A673 (cell line): ENCODE measurements at regions not wholly inside any gene's neighbourhood (a gene's known extent, or its start where the extent isn't known, plus 50 kb on each side); places are given as distances from the start of the nearest gene placed in this dataset.

Source experiments
- BruUV-seq: library from RNA; stranded (reverse); fragments of 400-500 nt; replicated peaks from 2 replicates; lab custom pipeline; 2021; lab: Mats Ljungman, UMichigan
- CTCF ChIA-PET: fragments of 300-600 bp; sonication (Branson Sonifier 250); formaldehyde crosslinking; loops from one replicate; lab custom pipeline; 2022; ENCODE audit warnings: antibody characterized with exemption; lab: Charles Lee
- POLR2A ChIA-PET: fragments of 300-600 bp; sonication (Branson Sonifier 250); formaldehyde crosslinking; loops from one replicate; lab custom pipeline; 2022; ENCODE audit warnings: antibody characterized with exemption; ENCODE audit not compliant: low non-redundant PET; lab: Charles Lee
- DNase-seq: peaks from one replicate; pipeline ENCODE4 v3.0.0-alpha.2; 2015; ENCODE audit warnings: low spot score
- H3K27ac ChIP-seq: fragments of 200-600 bp; sonication (generic); 2 replicates; pipeline ENCODE4 v1.5.1; 2016; ENCODE audit warnings: mixed run types, low read depth, mild to moderate bottlenecking, mixed read lengths, antibody characterized with exemption, low read length; ENCODE audit not compliant: poor library complexity, severe bottlenecking
- H3K27me3 ChIP-seq: fragments of 200-600 bp; sonication (generic); replicated peaks from 2 replicates; pipeline ENCODE4 v1.6.1; 2017; ENCODE audit warnings: mixed run types, low read depth, mild to moderate bottlenecking, mixed read lengths, antibody characterized with exemption, low read length; ENCODE audit not compliant: insufficient read depth, poor library complexity
- H3K36me3 ChIP-seq: fragments of 200-600 bp; sonication (generic); 2 replicates; pipeline ENCODE4 v1.6.1; 2016; ENCODE audit warnings: mixed run types, mild to moderate bottlenecking, mixed read lengths, antibody characterized with exemption, low read length; ENCODE audit not compliant: insufficient read depth, poor library complexity, severe bottlenecking
- H3K4me1 ChIP-seq: fragments of 200-600 bp; sonication (generic); 2 replicates; pipeline ENCODE4 v1.6.1; 2017; ENCODE audit warnings: mixed run types, mild to moderate bottlenecking, mixed read lengths, antibody characterized with exemption, low read length; ENCODE audit not compliant: insufficient read depth, poor library complexity, severe bottlenecking
- H3K4me3 ChIP-seq: fragments of 200-600 bp; sonication (generic); 2 replicates; pipeline ENCODE4 v1.5.1; 2016; ENCODE audit warnings: low read depth, mixed run types, mild to moderate bottlenecking, mixed read lengths, low read length; ENCODE audit not compliant: poor library complexity, severe bottlenecking
- H3K9me3 ChIP-seq: fragments of 200-600 bp; sonication (generic); 2 replicates; pipeline ENCODE4 v1.6.1; 2016; ENCODE audit warnings: mixed run types, low read depth, mild to moderate bottlenecking, mixed read lengths, antibody characterized with exemption, low read length; ENCODE audit not compliant: poor library complexity, severe bottlenecking
- CTCF ChIP-seq: fragments of 300-800, 200-600 bp; sonication (generic); conservative IDR thresholded peaks from 2 replicates; pipeline ENCODE4 v1.5.1; 2017; ENCODE audit warnings: low read depth, mild to moderate bottlenecking, antibody characterized with exemption, low read length, moderate library complexity, mixed read lengths
- EZH2 ChIP-seq: fragments of 200-600 bp; sonication (generic); IDR thresholded peaks from 2 replicates; pipeline ENCODE4 v1.6.1; 2017; ENCODE audit warnings: borderline replicate concordance, low read depth, mild to moderate bottlenecking, mixed read lengths, antibody characterized with exemption, low read length; ENCODE audit not compliant: poor library complexity, severe bottlenecking
- intact Hi-C: fragments of 100-400 bp; cut with micrococcal nuclease; formaldehyde crosslinking; loops from one replicate; pipeline ENCODE4 v1.10.0; 2022; ENCODE audit not compliant: unreplicated experiment

GRCh38 chr14:22434901-22435550 lies 154.0 kb downstream of the DAD1 start:
- peak; percentile 36 for DNase-seq
- TF ChIP-seq CTCF, result no peak
- no peak for TF ChIP-seq EZH2
- Histone ChIP-seq H3K27ac (peak overlapping the region; percentile 97), H3K4me3 (no peak overlapping the region), H3K4me1 (peaks cover 68% of the 10 kb centered on the region), H3K9me3 (no peaks in the 10 kb centered on the region), H3K36me3 (no peaks in the 10 kb centered on the region), H3K27me3 (no peaks in the 10 kb centered on the region)
- no TSS peak for BruUV-seq
- ChIA-PET POLR2A (no interaction called here), CTCF (no interaction called here)
- intact Hi-C loops, result loop anchor here (5.0 kb wide), 2 partner anchors 37 to 778 kb away; no protein-coding TSS in a partner anchor

- Histone ChIP-seq H3K9me3 (no peaks in the 10 kb centered on the region), H3K27ac (peak overlapping the region; percentile 97), H3K27me3 (no peaks in the 10 kb centered on the region), H3K4me1 (peaks cover 77% of the 10 kb centered on the region), H3K4me3 (no peak overlapping the region), H3K36me3 (no peaks in the 10 kb centered on the region)
- DNase-seq, result peak; percentile 65
- BruUV-seq, result no TSS peak
- intact Hi-C loops, result loop anchor here (5.0 kb wide), 2 partner anchors 38 to 777 kb away; no protein-coding TSS in a partner anchor
- ChIA-PET CTCF (no interaction called here), POLR2A (no interaction called here)
- TF ChIP-seq CTCF (peak; percentile 55), EZH2 (no peak)
Observed at GRCh38 chr14:22434030-22434429, 155.0 kb downstream of the DAD1 start.

- Histone ChIP-seq H3K4me1 (peaks cover 78% of the 10 kb centered on the region), H3K9me3 (no peaks in the 10 kb centered on the region), H3K36me3 (no peaks in the 10 kb centered on the region), H3K27me3 (no peaks in the 10 kb centered on the region), H3K4me3 (peak overlapping the region; percentile 4), H3K27ac (peak overlapping the region; percentile 97)
- DNase-seq, result peak; percentile 85
- TF ChIP-seq CTCF, result no peak
- TF ChIP-seq EZH2, result no peak
- intact Hi-C loops, result loop anchor here (2.0 to 5.0 kb wide), 4 partner anchors 16 to 776 kb away; no protein-coding TSS in a partner anchor
- TSS peak; percentile 85 for BruUV-seq
- POLR2A ChIA-PET, result interaction anchor here (1.4 kb wide), 1 partner anchor 17 kb away, joined by 9 read pairs; no protein-coding TSS in a partner anchor
- CTCF ChIA-PET, result interaction anchor here (1.4 kb wide), 1 partner anchor 40 kb away, joined by 5 read pairs; no protein-coding TSS in a partner anchor
Observed at GRCh38 chr14:22433069-22433468, 156.0 kb downstream of the DAD1 start.
